Retinal pigment epithelial cell (primary cell): ENCODE measurements at regions not wholly inside any gene's neighbourhood (a gene's known extent, or its start where the extent isn't known, plus 50 kb on each side); places are given as distances from the start of the nearest gene placed in this dataset.

Source experiments
- DNase-seq: peaks from one replicate; pipeline ENCODE4 v3.0.0-alpha.2; 2010; ENCODE audit warnings: low read depth
- H3K4me3 ChIP-seq: 2 replicates; pipeline ENCODE4 v1.5.1; 2011; ENCODE audit warnings: mild to moderate bottlenecking, low read length, control low read depth, moderate library complexity
- TF ChIP-seq, protein P1 (sequence below): conservative IDR thresholded peaks from 2 replicates; pipeline ENCODE4 v1.5.1; 2011; ENCODE audit warnings: low read depth, low read length, control low read depth, inconsistent platforms

DNA sequence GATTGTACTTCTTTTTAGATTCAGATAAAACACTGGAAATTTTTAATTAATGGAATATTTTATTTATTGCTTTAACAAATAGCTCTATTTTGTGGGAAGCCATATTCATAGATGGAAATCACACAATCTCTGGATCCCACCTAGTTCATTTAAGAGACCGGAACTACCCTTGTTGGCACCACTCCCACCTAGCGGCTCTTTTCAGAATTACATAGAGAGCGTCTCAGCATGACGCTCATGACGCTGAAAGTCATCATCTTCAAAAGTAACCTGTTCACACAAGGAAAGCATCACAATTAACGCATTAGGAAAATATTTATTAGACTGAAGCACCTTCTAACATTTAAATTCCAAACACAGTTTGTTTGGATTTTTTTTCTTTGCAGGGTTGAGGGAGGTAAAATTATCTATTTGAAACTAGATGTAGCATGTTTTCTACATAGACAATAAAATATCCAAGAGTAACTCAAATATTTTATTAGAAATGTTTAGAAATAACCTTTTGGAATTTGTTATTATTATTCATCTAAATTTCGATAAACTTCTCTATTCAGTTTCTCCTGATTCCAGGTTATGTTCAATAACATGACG is 214.9 kb upstream of the ARRDC4 start:
- H3K4me3 ChIP-seq, result no peak overlapping the region
- no peak for DNase-seq
- TF ChIP-seq, protein P1, sequence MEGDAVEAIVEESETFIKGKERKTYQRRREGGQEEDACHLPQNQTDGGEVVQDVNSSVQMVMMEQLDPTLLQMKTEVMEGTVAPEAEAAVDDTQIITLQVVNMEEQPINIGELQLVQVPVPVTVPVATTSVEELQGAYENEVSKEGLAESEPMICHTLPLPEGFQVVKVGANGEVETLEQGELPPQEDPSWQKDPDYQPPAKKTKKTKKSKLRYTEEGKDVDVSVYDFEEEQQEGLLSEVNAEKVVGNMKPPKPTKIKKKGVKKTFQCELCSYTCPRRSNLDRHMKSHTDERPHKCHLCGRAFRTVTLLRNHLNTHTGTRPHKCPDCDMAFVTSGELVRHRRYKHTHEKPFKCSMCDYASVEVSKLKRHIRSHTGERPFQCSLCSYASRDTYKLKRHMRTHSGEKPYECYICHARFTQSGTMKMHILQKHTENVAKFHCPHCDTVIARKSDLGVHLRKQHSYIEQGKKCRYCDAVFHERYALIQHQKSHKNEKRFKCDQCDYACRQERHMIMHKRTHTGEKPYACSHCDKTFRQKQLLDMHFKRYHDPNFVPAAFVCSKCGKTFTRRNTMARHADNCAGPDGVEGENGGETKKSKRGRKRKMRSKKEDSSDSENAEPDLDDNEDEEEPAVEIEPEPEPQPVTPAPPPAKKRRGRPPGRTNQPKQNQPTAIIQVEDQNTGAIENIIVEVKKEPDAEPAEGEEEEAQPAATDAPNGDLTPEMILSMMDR, result peak; percentile 48

DNA sequence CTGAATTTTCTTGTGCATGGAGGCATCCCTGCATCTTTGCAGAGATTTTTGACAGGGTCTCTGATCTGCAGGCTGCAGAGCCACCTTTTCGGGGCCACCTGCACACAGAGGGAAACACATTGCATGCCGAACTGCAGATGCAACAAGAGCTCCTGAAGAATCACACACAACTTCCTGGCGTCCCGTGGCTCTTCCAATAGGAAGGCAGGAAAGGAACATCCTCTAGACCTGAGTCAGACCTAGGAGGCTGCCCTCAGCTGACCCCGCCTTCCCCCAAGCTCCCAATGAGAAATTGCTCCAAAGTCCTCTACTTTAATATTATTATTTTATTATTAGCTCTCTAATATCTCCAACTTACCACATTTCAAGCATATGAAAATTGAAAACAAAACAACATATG is 213.2 kb upstream of the ARRDC4 start:
- DNase-seq, result no peak
- TF ChIP-seq, protein P1, result no peak
- H3K4me3 ChIP-seq, result no peak overlapping the region

DNA sequence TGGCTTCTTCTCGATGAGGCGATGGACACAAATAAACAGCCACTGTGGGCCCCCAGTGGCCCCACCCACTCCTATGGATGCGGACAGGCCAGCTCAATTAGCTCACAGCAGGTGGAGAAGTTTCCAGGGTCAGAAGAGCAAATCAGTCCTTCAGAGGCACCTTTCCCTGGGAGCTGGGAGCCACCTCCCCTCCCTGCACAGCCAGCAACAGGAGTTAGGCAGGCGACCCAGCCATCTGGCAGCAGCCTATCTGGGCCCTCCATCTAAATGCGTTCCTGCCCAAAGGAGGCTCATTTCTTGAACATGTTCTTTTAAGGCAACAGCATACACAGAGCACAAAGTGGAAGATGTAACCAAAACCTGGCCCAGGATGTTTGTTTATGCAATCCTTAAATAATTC is 211.9 kb upstream of the ARRDC4 start:
- H3K4me3 ChIP-seq, result no peak overlapping the region
- TF ChIP-seq, protein P1, result no peak
- no peak for DNase-seq

DNA sequence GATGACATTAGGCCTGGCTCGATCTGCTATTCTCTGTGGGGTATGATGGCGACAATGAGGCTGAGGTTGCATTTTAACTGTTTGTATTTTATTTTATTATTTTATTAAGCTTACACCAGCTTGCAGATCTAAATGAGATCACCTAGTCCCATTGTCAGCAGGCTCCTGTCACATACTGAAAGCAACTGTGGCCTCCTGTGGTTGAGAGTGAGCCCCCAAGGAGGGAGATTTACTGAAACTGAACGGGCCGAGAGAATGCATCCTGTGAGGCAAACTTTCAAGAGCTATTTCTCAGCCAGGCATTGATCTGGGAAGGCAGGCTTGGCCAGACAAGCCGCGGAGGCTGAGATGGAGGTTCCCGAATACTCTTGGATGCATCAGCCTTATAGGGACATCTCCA is 210.4 kb upstream of the ARRDC4 start:
- H3K4me3 ChIP-seq, result no peak overlapping the region
- TF ChIP-seq, protein P1, result no peak

DNA sequence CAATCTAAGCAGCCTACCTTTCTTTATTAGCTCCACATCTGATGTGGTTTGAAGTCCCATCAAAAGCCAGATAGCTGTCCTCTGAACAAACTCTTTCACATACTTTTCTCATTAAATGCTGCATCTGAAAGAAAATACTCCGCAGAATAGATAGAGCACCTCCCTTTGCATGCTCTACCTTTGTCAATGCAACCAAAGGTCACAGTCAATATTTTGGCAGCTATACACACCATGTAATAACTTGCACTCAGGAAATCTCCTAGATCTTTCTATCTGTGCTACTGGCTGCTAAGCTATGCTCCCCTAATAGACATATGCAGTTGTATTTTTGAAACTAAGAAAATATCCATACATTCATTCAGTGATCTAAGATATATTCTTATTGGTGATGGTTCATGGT is 204.8 kb upstream of the ARRDC4 start:
- TF ChIP-seq, protein P1, result no peak
- H3K4me3 ChIP-seq, result no peak overlapping the region
- no peak for DNase-seq

More for the DNA sequence above, 210.4 kb upstream of the ARRDC4 start:
- DNase-seq, result no peak

DNA sequence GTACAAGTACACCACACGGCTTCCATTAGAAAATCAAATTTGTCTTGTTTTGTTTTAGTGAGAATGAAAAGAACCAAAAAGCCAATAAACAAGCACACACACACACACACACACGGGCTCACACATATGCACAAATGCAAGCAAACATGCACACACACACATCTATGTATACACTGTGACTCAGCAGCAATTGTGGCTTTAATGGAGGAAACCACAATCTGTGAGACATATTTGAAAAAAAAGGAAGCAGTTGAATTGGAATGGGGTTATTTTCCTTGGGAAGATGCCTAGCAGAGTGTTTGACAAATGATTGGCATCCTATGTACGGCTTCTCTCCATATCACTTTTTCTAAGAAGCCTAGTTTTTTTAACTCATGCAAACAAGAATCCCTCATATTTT is 201.1 kb upstream of the ARRDC4 start:
- DNase-seq, result no peak
- no peak overlapping the region for H3K4me3 ChIP-seq
- TF ChIP-seq, protein P1, result no peak

DNA sequence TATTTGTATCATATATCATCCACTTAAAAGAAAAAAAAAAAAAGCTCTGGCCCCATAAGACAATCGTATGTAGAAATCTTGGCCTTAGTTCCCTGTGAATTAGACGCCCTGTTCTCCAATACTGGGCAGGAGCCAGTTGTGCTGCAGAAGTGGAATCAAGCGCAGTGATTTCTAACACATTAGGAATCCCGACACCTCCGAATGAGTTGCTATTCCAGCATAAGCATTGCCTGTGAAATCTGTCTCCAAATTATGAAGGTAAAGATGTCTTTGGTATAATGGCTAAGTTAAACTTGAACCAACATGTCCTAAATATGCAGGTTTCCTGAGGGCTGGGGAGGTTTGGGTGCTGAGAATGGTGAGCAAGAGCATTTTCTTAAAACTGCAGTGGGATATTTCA is 199.4 kb upstream of the ARRDC4 start:
- DNase-seq, result no peak
- no peak overlapping the region for H3K4me3 ChIP-seq
- TF ChIP-seq, protein P1, result no peak
